Adrenal gland (tissue), 9 donors: ENCODE measurements at regions not wholly inside any gene's neighbourhood (a gene's known extent, or its start where the extent isn't known, plus 50 kb on each side); places are given as distances from the start of the nearest gene placed in this dataset.

Experiments used
- DNase-seq, 7 donors: peaks; one replicate each; pipeline ENCODE4 v3.0.0-alpha.2; 2019 to 2020
- H3K27ac ChIP-seq, 5 donors: fragments of 200-600 bp; sonication (generic) in 4 of 5; 1 replicate in 3 of 5; 2 replicates in 2 of 5; pipeline versions ENCODE4 v1.5.1 to v1.8.0; 2016 to 2020; ENCODE audit warnings: mild to moderate bottlenecking in 1 of 5
- H3K27me3 ChIP-seq: fragments of 200-600 bp; 2 replicates; pipeline ENCODE4 v1.8.0; 2021
- H3K36me3 ChIP-seq, 2 donors: fragments of 200-600 bp; replicated peaks in 1 of 2; 1 replicate in 1 of 2; 2 replicates in 1 of 2; pipeline versions ENCODE4 v1.5.1 to v1.8.0; 2018 to 2022
- H3K4me1 ChIP-seq, 2 donors: fragments of 200-600 bp; replicated peaks in 1 of 2; 1 replicate in 1 of 2; 2 replicates in 1 of 2; pipeline versions ENCODE4 v1.5.1 to v1.8.0; 2018 to 2021
- H3K4me3 ChIP-seq, 4 donors: fragments of 200-600 bp; sonication (generic) in 3 of 4; one replicate each; pipeline ENCODE4 v1.5.1; 2016 to 2018
- H3K9me3 ChIP-seq, 3 donors: fragments of 200-600 bp; sonication (generic) in 1 of 3; replicated peaks in 1 of 3; 1 replicate in 2 of 3; 2 replicates in 1 of 3; pipeline versions ENCODE4 v1.5.1 to v1.8.0; 2016 to 2021
- CTCF ChIP-seq, 6 experiments: fragments of 450-650 bp in 4 of 6; fragments of 200-600 bp in 2 of 6; sonication (generic) in 1 of 6; IDR thresholded peaks; 1 replicate in 5 of 6; 2 replicates in 1 of 6; pipeline versions ENCODE4 v1.5.1 to v1.8.0; 2016 to 2021; ENCODE audit warnings: antibody characterized with exemption in 6 of 6, mild to moderate bottlenecking in 2 of 6, moderate library complexity in 1 of 6
- POLR2A ChIP-seq, 2 donors: fragments of 450-650 bp; IDR thresholded peaks; one replicate each; pipeline ENCODE4 v1.6.1; 2017; ENCODE audit warnings: antibody characterized with exemption in 2 of 2, mild to moderate bottlenecking in 2 of 2, moderate library complexity in 1 of 2
- WGBS, 4 donors: extraction: QIAGEN DNeasy Blood & Tissue Kit in 2 of 4; methylation state at CpG; one replicate each; pipeline versions ENCODE4 v1.1.5 to v1.1.7; 2013 to 2017; 5-methylcytosine and 5-hydroxymethylcytosine counted together
- intact Hi-C, 2 donors: fragments of 100-400 bp; cut with DNase I; formaldehyde crosslinking; loops; one replicate each; pipeline versions ENCODE4 v1.14.1 to v1.15.0; 2022 to 2023
- donor health status: healthy with polysubstance abuse.
- donor health status: Bipolar disorder and iron deficiency.
- donor health status: DM: yes; HTN: yes; CAD: no.
- donor health status: DM: no; HTN: no; CAD: no.
- donor health status: DM: no; HTN: no; CAD: no.

- WGBS, 4 donors: 62 to 92% (median 76%) methylated on average over 1 of the region's 1 CpG
- intact Hi-C loops: no loop called here
- Histone ChIP-seq H3K27me3 (no peaks in the 10 kb centered on the region), H3K36me3 (no peaks in the 10 kb centered on the region), H3K4me1 (no peaks in the 10 kb centered on the region), H3K4me3 (no peak overlapping the region), H3K9me3 (no peaks in the 10 kb centered on the region), H3K27ac (no peak overlapping the region)
- TF ChIP-seq POLR2A (IDR thresholded peaks at IDR 0.05) (no peak), CTCF (IDR thresholded peaks at IDR 0.05) (no peak)
- DNase-seq: no peak
Measured at GRCh38 chr6:19153981-19154295, 683.2 kb upstream of the ID4 start.

- H3K27ac ChIP-seq: no peak overlapping the region
- no peaks in the 10 kb centered on the region for H3K9me3 ChIP-seq
- intact Hi-C loops: no loop called here
- no peak for TF ChIP-seq POLR2A (IDR thresholded peaks at IDR 0.05)
- no peak for TF ChIP-seq CTCF (IDR thresholded peaks at IDR 0.05)
- WGBS, 4 donors: 72 to 84% (median 79%) methylated on average over 2 of the region's 2 CpGs
- no peak overlapping the region for H3K4me3 ChIP-seq
- no peaks in the 10 kb centered on the region for H3K36me3 ChIP-seq
- no peak for DNase-seq
- no peaks in the 10 kb centered on the region for H3K4me1 ChIP-seq
- no peaks in the 10 kb centered on the region for H3K27me3 ChIP-seq
Measured at GRCh38 chr6:19156443-19156842, 680.7 kb upstream of the ID4 start.

GRCh38 chr6:19157486-19157885, 679.7 kb upstream of the ID4 start:
- H3K4me3 ChIP-seq: no peak overlapping the region
- intact Hi-C loops: no loop called here
- no peak for DNase-seq
- no peaks in the 10 kb centered on the region for H3K4me1 ChIP-seq
- TF ChIP-seq POLR2A (IDR thresholded peaks at IDR 0.05): no peak
- no peak for TF ChIP-seq CTCF (IDR thresholded peaks at IDR 0.05)
- H3K27ac ChIP-seq: no peak overlapping the region
- H3K36me3 ChIP-seq: no peaks in the 10 kb centered on the region
- H3K27me3 ChIP-seq: no peaks in the 10 kb centered on the region
- no peaks in the 10 kb centered on the region for H3K9me3 ChIP-seq

- Histone ChIP-seq H3K27ac (no peak overlapping the region), H3K4me1 (no peaks in the 10 kb centered on the region), H3K4me3 (no peak overlapping the region), H3K27me3 (no peaks in the 10 kb centered on the region), H3K9me3 (no peaks in the 10 kb centered on the region), H3K36me3 (no peaks in the 10 kb centered on the region)
- intact Hi-C loops: no loop called here
- 73 to 93% (median 78%) methylated on average over 1 of the region's 1 CpG for WGBS, 4 donors
- no peak for TF ChIP-seq POLR2A (IDR thresholded peaks at IDR 0.05)
- no peak for TF ChIP-seq CTCF (IDR thresholded peaks at IDR 0.05)
- no peak for DNase-seq
Measured at GRCh38 chr6:19158586-19158985, 678.6 kb upstream of the ID4 start.
